GM13976 (cell line): ENCODE measurements at regions not wholly inside any gene's neighbourhood (a gene's known extent, or its start where the extent isn't known, plus 50 kb on each side); places are given as distances from the start of the nearest gene placed in this dataset.

ENCODE experiments used
- DNase-seq: peaks from one replicate; pipeline ENCODE4 v3.0.0; 2012; ENCODE audit warnings: low spot score
- CTCF ChIP-seq: IDR thresholded peaks from 2 replicates; pipeline ENCODE4 v1.5.1; 2012; ENCODE audit warnings: borderline replicate concordance, mild to moderate bottlenecking; ENCODE audit not compliant: insufficient read depth; ENCODE audit errors: extremely low read depth, missing control alignments, control extremely low read depth
- in situ Hi-C: fragments of 300-500 bp; cut with MboI; formaldehyde crosslinking; loops from one replicate; pipeline ENCODE4 v1.12.0; 2022; ENCODE audit warnings: low sequenced_read_pairs, mixed read lengths, inconsistent platforms; ENCODE audit not compliant: unreplicated experiment

GRCh38 chr22:48440176-48440575 lies 1387.5 kb downstream of the BRD1 start:
- TF ChIP-seq CTCF, result no peak
- no peak for DNase-seq
- in situ Hi-C loops, result no loop called here

GRCh38 chr22:48439560-48440135 lies 1388.0 kb downstream of the BRD1 start:
- no peak for TF ChIP-seq CTCF
- in situ Hi-C loops, result no loop called here
- DNase-seq, result no peak

GRCh38 chr22:48438800-48439559 lies 1388.7 kb downstream of the BRD1 start:
- no peak for TF ChIP-seq CTCF
- no peak for DNase-seq
- in situ Hi-C loops, result no loop called here

- no peak for DNase-seq
- in situ Hi-C loops, result no loop called here
- no peak for TF ChIP-seq CTCF
These were observed 1389.6 kb downstream of the BRD1 start for GRCh38 chr22:48438096-48438495.

GRCh38 chr22:48436201-48436931 lies 1391.3 kb downstream of the BRD1 start:
- TF ChIP-seq CTCF, result no peak
- in situ Hi-C loops, result no loop called here
- no peak for DNase-seq

- in situ Hi-C loops, result no loop called here
- no peak for DNase-seq
- TF ChIP-seq CTCF, result no peak
These were observed 1392.8 kb downstream of the BRD1 start for GRCh38 chr22:48434868-48435250.
